Left hindlimb (tissue), 1 donor: ENCODE measurements at regions not wholly inside any gene's neighbourhood (a gene's known extent, or its start where the extent isn't known, plus 50 kb on each side); places are given as distances from the start of the nearest gene placed in this dataset.
A peak's percentile ranks its signal among the peaks of the same experiment; 100 is the strongest.
"Not testable (repeated sequence)": the region's sequence is repeated elsewhere in the genome, so short reads cannot be mapped to it uniquely, and the experiment has no call there.

Source experiments
- DNase-seq: peaks from one replicate; pipeline ENCODE4 v3.0.0-alpha.2; 2018

- DNase-seq, result no peak
These were observed 619.8 kb upstream of the TBX3 start for GRCh38 chr12:115303723-115304309.

- DNase-seq, result no peak
These were observed 613.5 kb upstream of the TBX3 start for GRCh38 chr12:115297445-115297844.

- DNase-seq, result no peak
These were observed 612.7 kb upstream of the TBX3 start for GRCh38 chr12:115296613-115297198.

GRCh38 chr12:115295886-115296285 is 611.9 kb upstream of the TBX3 start:
- no peak for DNase-seq

GRCh38 chr12:115294453-115295133 is 610.6 kb upstream of the TBX3 start:
- no peak for DNase-seq

GRCh38 chr12:115285429-115285828 is 601.5 kb upstream of the TBX3 start:
- not testable (repeated sequence) for DNase-seq

- no peak for DNase-seq
These were observed 589.5 kb upstream of the TBX3 start for GRCh38 chr12:115273456-115273855.

- DNase-seq, result no peak
These were observed 584.5 kb upstream of the TBX3 start for GRCh38 chr12:115268451-115268850.

GRCh38 chr12:115267891-115268290 is 583.9 kb upstream of the TBX3 start:
- DNase-seq, result no peak

- DNase-seq, result peak; percentile 35
These were observed 583.5 kb upstream of the TBX3 start for GRCh38 chr12:115267464-115267863.

GRCh38 chr12:115264605-115265004 is 580.6 kb upstream of the TBX3 start:
- DNase-seq, result no peak

- DNase-seq, result no peak
These were observed 577.9 kb upstream of the TBX3 start for GRCh38 chr12:115261691-115262398.

- no peak for DNase-seq
These were observed 577.0 kb upstream of the TBX3 start for GRCh38 chr12:115260762-115261675.

- no peak for DNase-seq
These were observed 576.2 kb upstream of the TBX3 start for GRCh38 chr12:115259968-115260747.

GRCh38 chr12:115257791-115258190 is 573.8 kb upstream of the TBX3 start:
- no peak for DNase-seq

GRCh38 chr12:115255962-115256361 is 572.0 kb upstream of the TBX3 start:
- DNase-seq, result no peak

GRCh38 chr12:115255257-115255656 is 571.3 kb upstream of the TBX3 start:
- no peak for DNase-seq

- DNase-seq, result no peak
These were observed 569.1 kb upstream of the TBX3 start for GRCh38 chr12:115253049-115253448.

- DNase-seq, result no peak
These were observed 567.8 kb upstream of the TBX3 start for GRCh38 chr12:115251727-115252126.

GRCh38 chr12:115249671-115250278 is 565.8 kb upstream of the TBX3 start:
- DNase-seq, result peak; percentile 44

- DNase-seq, result peak; percentile 79
These were observed 561.0 kb upstream of the TBX3 start for GRCh38 chr12:115245020-115245419.
